T-helper 2 cell treated with Interferon-gamma antibody and Interleukin-4, amounts not matched to agents 5 μg/mL and 100 μg/mL, for 36 hours (primary cell): ENCODE measurements at regions not wholly inside any gene's neighbourhood (a gene's known extent, or its start where the extent isn't known, plus 50 kb on each side); places are given as distances from the start of the nearest gene placed in this dataset.

Experiments used
- DNase-seq: peaks from one replicate; pipeline ENCODE4 v3.0.0; 2021; ENCODE audit warnings: low spot score
- H3K27ac Mint-ChIP-seq: one replicate; pipeline ENCODE4 v1.8.0; 2021; ENCODE audit warnings: mild to moderate bottlenecking, mixed read lengths
- H3K27me3 Mint-ChIP-seq: one replicate; pipeline ENCODE4 v1.8.0; 2021; ENCODE audit warnings: low read depth, mixed read lengths
- H3K36me3 Mint-ChIP-seq: one replicate; pipeline ENCODE4 v1.8.0; 2021; ENCODE audit warnings: low read depth, mixed read lengths
- H3K4me1 Mint-ChIP-seq: one replicate; pipeline ENCODE4 v1.8.0; 2021; ENCODE audit warnings: low read depth, mixed read lengths
- H3K4me3 Mint-ChIP-seq: one replicate; pipeline ENCODE4 v1.8.0; 2022; ENCODE audit warnings: mild to moderate bottlenecking, moderate library complexity, mixed read lengths
- H3K9me3 Mint-ChIP-seq: one replicate; pipeline ENCODE4 v1.8.0; 2021; ENCODE audit warnings: mixed read lengths

DNA sequence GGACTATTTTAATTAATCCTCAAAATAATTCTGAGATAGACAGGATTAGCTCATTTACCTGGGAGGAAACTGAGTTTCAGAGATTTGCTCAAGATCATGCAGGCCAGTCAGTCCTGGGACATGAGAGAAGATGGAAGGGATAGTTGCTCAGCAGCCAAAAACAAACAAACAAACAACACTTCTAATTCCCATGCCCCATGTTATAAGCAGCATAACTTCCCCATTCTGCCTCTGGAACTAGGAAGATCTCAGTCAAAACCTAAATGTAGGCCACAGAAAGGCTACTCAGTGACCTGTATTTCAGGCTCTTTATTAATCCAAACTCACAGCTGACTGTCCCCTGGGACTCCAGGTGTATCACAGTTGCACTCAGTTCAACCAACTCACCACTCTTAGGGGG, 489.2 kb upstream of the NBEA start:
- DNase-seq = no peak
- H3K27ac Mint-ChIP-seq = no peak overlapping the region
- no peaks in the 10 kb centered on the region for H3K27me3 Mint-ChIP-seq

DNA sequence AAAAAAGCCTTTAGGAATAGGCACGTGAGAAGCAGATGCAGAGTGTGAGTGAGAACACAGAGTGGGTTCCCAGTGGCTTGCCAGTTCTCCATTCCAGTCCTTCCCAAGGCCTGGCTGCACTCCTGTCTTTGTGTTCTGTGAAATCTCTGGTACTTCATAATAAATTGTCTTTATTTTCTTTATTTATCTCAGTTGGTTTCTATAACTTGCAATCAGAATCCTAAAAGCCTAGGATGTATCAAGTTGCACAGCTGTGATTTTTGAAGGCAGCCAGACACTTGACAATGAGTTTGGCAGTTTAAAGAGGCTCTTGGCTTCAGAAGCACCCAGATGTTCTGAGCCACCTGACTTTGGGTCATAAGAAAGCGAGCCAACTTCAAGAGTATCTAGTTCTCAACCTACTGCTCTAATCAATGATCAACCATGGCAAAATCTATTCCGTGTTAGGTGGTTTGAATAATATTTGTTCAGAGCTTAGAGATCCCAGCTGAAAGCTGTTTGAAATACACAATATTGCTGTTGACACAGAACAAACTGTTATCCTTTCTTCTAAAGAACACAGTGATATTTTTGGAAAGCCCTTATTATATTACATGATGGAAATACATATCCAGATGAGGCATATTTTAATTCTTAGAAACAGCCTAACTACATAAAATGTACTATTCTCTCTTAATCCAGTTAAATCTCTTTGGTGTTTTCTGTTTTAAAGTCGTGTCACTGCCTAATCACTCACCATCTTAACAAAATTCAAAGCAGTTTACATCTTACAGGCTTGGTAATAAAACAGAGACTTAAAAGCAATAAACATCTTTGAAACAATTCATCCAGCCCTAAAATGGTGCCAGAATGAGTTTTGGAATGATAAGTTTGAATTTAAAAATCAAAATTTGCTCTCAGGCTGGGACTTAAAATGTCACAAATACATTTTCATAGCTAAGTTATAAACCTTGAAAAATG, 483.0 kb upstream of the NBEA start:
- no peaks in the 10 kb centered on the region for H3K27me3 Mint-ChIP-seq
- no peaks in the 10 kb centered on the region for H3K36me3 Mint-ChIP-seq

More for the DNA sequence above, 489.2 kb upstream of the NBEA start:
- no peak overlapping the region for H3K4me3 Mint-ChIP-seq
- peaks cover 25% of the 10 kb centered on the region for H3K9me3 Mint-ChIP-seq
- no peaks in the 10 kb centered on the region for H3K36me3 Mint-ChIP-seq
- H3K4me1 Mint-ChIP-seq = no peaks in the 10 kb centered on the region

GRCh38 chr13:34459856-34460255, 482.2 kb upstream of the NBEA start:
- peaks cover 8% of the 10 kb centered on the region for H3K9me3 Mint-ChIP-seq

More for the DNA sequence above, 483.0 kb upstream of the NBEA start:
- Mint-ChIP-seq H3K9me3 (peaks cover 13% of the 10 kb centered on the region), H3K27ac (no peak overlapping the region), H3K4me1 (no peaks in the 10 kb centered on the region), H3K4me3 (no peak overlapping the region)
- DNase-seq = no peak

GRCh38 chr13:34462843-34463242, 479.2 kb upstream of the NBEA start:
- Mint-ChIP-seq H3K4me1 (no peaks in the 10 kb centered on the region), H3K27ac (no peak overlapping the region), H3K36me3 (no peaks in the 10 kb centered on the region), H3K27me3 (no peaks in the 10 kb centered on the region), H3K9me3 (peaks cover 1% of the 10 kb centered on the region), H3K4me3 (no peak overlapping the region)
- no peak for DNase-seq

More at GRCh38 chr13:34459856-34460255, 482.2 kb upstream of the NBEA start:
- H3K27me3 Mint-ChIP-seq = no peaks in the 10 kb centered on the region
- H3K4me3 Mint-ChIP-seq = no peak overlapping the region
- H3K36me3 Mint-ChIP-seq = no peaks in the 10 kb centered on the region
- no peaks in the 10 kb centered on the region for H3K4me1 Mint-ChIP-seq
- DNase-seq = no peak
- H3K27ac Mint-ChIP-seq = no peak overlapping the region

- no peaks in the 10 kb centered on the region for H3K4me1 Mint-ChIP-seq
- H3K27me3 Mint-ChIP-seq = no peaks in the 10 kb centered on the region
- no peaks in the 10 kb centered on the region for H3K9me3 Mint-ChIP-seq
- no peak overlapping the region for H3K4me3 Mint-ChIP-seq
- no peak overlapping the region for H3K27ac Mint-ChIP-seq
- DNase-seq = no peak
- no peaks in the 10 kb centered on the region for H3K36me3 Mint-ChIP-seq
Measured at GRCh38 chr13:34464011-34464410, 478.1 kb upstream of the NBEA start.

DNA sequence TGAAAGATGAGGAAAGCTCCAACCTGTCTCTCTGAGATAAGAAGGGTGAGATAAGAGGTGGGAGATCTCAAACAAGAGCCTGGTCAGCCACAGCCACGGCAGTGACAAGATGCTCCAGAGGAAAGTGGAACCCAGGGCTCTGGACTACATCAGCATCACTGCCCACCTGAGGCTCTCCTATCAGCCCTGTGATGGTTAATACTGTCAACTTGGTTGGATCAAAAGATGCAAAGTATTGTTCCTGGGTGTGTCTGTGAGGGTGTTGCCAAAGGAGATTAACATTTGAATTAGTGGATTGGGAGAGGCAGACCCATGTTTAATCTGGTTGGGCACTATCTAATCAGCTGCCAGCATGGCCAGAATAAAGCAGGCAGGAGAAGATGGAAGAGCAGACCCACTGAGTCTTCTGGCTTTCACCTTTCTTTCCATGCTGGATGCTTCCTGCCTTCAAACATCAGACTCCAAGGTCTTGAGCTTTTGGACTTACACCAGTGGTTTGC, 476.6 kb upstream of the NBEA start:
- no peaks in the 10 kb centered on the region for H3K4me1 Mint-ChIP-seq
- no peak overlapping the region for H3K27ac Mint-ChIP-seq
- DNase-seq = no peak
- no peaks in the 10 kb centered on the region for H3K9me3 Mint-ChIP-seq
- H3K27me3 Mint-ChIP-seq = no peaks in the 10 kb centered on the region
- no peak overlapping the region for H3K4me3 Mint-ChIP-seq
- no peaks in the 10 kb centered on the region for H3K36me3 Mint-ChIP-seq

DNA sequence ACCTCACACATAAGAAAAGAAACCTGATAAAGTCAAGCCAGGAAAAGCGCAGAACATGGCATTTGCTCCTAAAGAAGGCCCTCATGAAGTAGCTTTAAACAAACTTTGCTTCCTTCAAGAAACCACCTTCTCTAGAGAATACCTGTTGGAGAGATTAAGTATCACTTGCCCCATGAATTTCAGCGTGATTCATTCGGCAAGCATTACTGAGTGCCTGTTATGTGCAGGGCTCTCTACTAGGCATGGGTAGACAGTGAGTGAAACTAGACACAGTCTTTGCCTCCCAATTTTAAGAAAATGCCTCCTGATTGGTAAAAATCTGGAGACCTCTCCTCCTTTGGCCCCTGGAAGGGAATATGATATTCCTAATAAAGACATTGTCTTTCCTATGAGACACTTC, 475.8 kb upstream of the NBEA start:
- no peaks in the 10 kb centered on the region for H3K36me3 Mint-ChIP-seq
- no peaks in the 10 kb centered on the region for H3K4me1 Mint-ChIP-seq
- no peak overlapping the region for H3K27ac Mint-ChIP-seq
- DNase-seq = no peak
- H3K4me3 Mint-ChIP-seq = no peak overlapping the region
- no peaks in the 10 kb centered on the region for H3K9me3 Mint-ChIP-seq
- no peaks in the 10 kb centered on the region for H3K27me3 Mint-ChIP-seq

DNA sequence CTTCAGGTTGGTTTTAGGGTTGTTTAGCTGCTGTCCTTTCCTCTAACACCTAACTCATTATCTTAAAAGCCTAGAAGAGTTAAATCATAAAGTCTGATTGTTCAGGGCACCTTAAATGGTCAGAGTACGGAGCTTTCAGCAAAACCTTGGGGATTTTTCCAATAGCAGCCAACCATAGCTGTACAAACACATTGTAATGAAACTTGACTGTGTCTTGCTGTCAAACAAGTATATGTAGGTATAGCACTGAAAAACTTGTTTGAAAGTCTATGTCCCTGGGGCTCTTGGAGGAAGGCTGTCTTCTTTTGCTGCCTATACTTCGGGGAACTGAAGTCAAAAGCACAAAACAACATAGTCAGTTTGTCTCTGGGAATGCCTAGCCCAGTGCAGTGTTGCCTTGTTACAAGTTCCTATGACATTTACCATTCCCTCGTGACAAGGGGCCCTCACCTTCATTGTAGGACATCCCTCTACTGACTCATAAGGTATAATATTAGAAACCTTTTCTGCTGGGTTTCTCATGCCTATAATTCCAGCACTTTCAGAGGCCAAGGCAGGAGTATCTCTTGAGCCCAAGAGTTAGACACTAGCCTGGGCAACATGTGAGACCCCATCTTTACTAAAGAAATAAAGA, 474.5 kb upstream of the NBEA start:
- H3K27ac Mint-ChIP-seq = no peak overlapping the region
- no peaks in the 10 kb centered on the region for H3K9me3 Mint-ChIP-seq
- H3K36me3 Mint-ChIP-seq = no peaks in the 10 kb centered on the region

DNA sequence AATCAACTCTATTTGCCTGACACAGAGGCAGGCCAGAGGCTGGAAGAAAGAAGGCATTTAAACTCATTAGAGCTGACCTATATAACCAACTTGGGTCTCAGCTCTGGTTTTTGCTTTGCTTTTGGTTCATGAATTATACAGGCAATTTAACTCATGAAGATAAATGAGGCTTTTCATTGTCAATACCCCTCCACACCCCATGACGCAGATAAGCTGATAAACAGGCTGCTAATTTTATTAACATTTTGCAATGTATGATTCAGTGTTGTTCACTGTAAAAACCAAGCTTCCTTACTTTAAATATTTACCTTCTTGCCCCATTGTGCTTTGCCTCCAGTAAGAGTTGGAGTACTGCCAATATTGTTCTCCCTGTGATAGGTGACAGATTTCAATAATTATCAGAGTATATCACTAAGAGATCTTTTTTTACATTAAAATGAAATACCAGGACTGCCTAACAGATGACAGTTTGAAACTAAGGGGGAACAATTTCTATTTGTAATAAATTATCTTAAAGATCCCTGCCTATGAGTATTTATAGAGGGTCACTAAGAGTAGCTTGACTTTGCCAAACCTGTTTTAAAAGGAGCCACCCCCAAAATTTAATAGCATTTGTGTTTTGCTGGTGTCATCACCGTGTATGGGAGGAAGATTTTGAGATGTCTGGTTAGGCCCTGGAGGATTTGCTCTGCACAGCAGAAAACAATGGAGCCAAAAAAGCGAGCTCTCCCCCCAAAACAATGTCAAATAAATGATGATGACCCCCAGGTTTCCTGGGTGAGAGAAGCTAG, 472.7 kb upstream of the NBEA start:
- Mint-ChIP-seq H3K27ac (no peak overlapping the region), H3K27me3 (no peaks in the 10 kb centered on the region), H3K9me3 (no peaks in the 10 kb centered on the region), H3K4me1 (no peaks in the 10 kb centered on the region), H3K36me3 (no peaks in the 10 kb centered on the region), H3K4me3 (no peak overlapping the region)
- DNase-seq = no peak

More for the DNA sequence above, 474.5 kb upstream of the NBEA start:
- Mint-ChIP-seq H3K4me1 (no peaks in the 10 kb centered on the region), H3K4me3 (no peak overlapping the region), H3K27me3 (no peaks in the 10 kb centered on the region)
- DNase-seq = no peak

- no peaks in the 10 kb centered on the region for H3K27me3 Mint-ChIP-seq
- no peak overlapping the region for H3K27ac Mint-ChIP-seq
- no peak overlapping the region for H3K4me3 Mint-ChIP-seq
- H3K4me1 Mint-ChIP-seq = no peaks in the 10 kb centered on the region
- H3K36me3 Mint-ChIP-seq = no peaks in the 10 kb centered on the region
- no peak for DNase-seq
- peaks cover 1% of the 10 kb centered on the region for H3K9me3 Mint-ChIP-seq
Measured at GRCh38 chr13:34474187-34474868, 467.7 kb upstream of the NBEA start.

- DNase-seq = no peak
- H3K4me3 Mint-ChIP-seq = no peak overlapping the region
- H3K36me3 Mint-ChIP-seq = no peaks in the 10 kb centered on the region
- peaks cover 4% of the 10 kb centered on the region for H3K9me3 Mint-ChIP-seq
- no peaks in the 10 kb centered on the region for H3K27me3 Mint-ChIP-seq
- no peak overlapping the region for H3K27ac Mint-ChIP-seq
- H3K4me1 Mint-ChIP-seq = no peaks in the 10 kb centered on the region
Measured at GRCh38 chr13:34478376-34478775, 463.7 kb upstream of the NBEA start.

DNA sequence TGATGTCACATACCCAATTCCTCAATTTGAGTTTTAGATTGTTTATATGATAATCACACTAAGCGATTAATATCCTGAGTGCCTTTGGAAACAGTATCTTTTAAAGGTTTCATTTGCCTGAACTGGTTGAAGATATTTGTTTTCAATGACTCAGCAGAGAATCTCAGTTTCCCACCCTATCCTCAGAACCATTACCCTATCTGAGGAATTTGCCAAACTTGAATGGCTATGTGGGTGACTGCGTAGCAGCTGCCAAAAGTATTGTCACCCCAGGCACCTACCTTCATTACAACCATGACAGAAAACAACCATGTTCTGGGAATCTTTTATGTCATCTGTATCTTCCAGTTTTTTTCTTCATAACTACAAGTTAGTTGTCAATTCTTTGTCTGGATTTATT, 440.1 kb upstream of the NBEA start:
- no peaks in the 10 kb centered on the region for H3K36me3 Mint-ChIP-seq
- no peaks in the 10 kb centered on the region for H3K4me1 Mint-ChIP-seq
- no peak overlapping the region for H3K4me3 Mint-ChIP-seq
- H3K27me3 Mint-ChIP-seq = no peaks in the 10 kb centered on the region
- H3K9me3 Mint-ChIP-seq = peaks cover 29% of the 10 kb centered on the region
- DNase-seq = no peak
- H3K27ac Mint-ChIP-seq = no peak overlapping the region

DNA sequence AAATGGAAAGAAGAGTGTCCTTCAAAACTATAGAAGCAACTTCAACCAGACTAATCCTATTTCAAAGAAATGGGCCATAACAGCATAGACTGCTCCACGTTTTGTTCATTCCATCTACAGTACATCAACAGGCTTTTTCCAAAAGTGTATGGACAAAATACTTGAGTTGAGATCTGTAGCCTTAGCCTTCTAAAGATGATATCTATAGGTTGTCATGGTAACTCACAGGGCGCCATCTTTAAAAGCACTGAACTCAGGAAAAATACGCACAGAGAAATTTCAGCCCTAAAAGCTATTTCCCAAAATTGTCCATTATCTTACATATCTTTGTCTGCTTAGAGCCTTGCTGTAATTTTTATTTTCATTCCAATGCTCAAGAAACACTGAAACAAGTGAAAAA, 439.4 kb upstream of the NBEA start:
- peaks cover 35% of the 10 kb centered on the region for H3K9me3 Mint-ChIP-seq
- no peak overlapping the region for H3K27ac Mint-ChIP-seq
- H3K36me3 Mint-ChIP-seq = no peaks in the 10 kb centered on the region
- no peak for DNase-seq
- no peaks in the 10 kb centered on the region for H3K27me3 Mint-ChIP-seq
- H3K4me1 Mint-ChIP-seq = no peaks in the 10 kb centered on the region
- no peak overlapping the region for H3K4me3 Mint-ChIP-seq
